ENCODE measurements at regions not wholly inside any gene's neighbourhood (a gene's known extent, or its start where the extent isn't known, plus 50 kb on each side); places are given as distances from the start of the nearest gene placed in this dataset.
"Not testable (repeated sequence)": the region's sequence is repeated elsewhere in the genome, so short reads cannot be mapped to it uniquely, and the experiment has no call there.

GRCh38 chr5:38681966-38682365 lies 125.5 kb upstream of the LIFR start:
- H3K4me3 ChIP-seq (replicated peaks; ENCODE audit: low read depth, low read length) = no peak overlapping the region
- TF ChIP-seq, protein P1, sequence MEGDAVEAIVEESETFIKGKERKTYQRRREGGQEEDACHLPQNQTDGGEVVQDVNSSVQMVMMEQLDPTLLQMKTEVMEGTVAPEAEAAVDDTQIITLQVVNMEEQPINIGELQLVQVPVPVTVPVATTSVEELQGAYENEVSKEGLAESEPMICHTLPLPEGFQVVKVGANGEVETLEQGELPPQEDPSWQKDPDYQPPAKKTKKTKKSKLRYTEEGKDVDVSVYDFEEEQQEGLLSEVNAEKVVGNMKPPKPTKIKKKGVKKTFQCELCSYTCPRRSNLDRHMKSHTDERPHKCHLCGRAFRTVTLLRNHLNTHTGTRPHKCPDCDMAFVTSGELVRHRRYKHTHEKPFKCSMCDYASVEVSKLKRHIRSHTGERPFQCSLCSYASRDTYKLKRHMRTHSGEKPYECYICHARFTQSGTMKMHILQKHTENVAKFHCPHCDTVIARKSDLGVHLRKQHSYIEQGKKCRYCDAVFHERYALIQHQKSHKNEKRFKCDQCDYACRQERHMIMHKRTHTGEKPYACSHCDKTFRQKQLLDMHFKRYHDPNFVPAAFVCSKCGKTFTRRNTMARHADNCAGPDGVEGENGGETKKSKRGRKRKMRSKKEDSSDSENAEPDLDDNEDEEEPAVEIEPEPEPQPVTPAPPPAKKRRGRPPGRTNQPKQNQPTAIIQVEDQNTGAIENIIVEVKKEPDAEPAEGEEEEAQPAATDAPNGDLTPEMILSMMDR (IDR thresholded peaks at IDR 0.05; ENCODE audit: low read depth, low read length, missing control alignments) = no peak
- DNase-seq (ENCODE audit: extremely low read depth, low read depth) = no peak

GRCh38 chr5:38686658-38687057 lies 130.2 kb upstream of the LIFR start:
- TF ChIP-seq, protein P1 (IDR thresholded peaks at IDR 0.05; ENCODE audit: low read depth, low read length, missing control alignments) = no peak
- H3K4me3 ChIP-seq (replicated peaks; ENCODE audit: low read depth, low read length) = no peak overlapping the region
- no peak for DNase-seq (ENCODE audit: extremely low read depth, low read depth)

DNA sequence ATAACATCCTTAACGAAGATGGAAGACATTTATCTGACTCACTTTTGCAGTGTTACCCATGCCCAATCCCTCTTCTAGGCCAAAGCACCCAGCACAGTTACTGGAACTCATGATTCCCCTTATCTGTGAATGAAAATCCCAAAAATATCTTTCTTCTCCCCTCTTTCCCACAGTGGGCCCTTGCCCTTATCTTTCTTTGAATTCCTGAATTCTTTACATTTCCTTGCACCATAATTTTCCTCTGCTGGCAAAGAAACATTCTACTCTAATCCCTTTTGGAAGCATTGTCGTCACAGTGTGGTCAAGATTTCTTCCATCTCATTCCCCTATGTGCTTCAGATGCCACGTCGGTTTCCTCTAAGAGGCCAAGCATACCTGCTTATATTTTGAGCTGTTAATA lies 135.9 kb upstream of the LIFR start:
- TF ChIP-seq, protein P1 (IDR thresholded peaks at IDR 0.05; ENCODE audit: low read depth, low read length, missing control alignments) = no peak
- no peak for DNase-seq (ENCODE audit: extremely low read depth, low read depth)
- H3K4me3 ChIP-seq (replicated peaks; ENCODE audit: low read depth, low read length) = no peak overlapping the region

DNA sequence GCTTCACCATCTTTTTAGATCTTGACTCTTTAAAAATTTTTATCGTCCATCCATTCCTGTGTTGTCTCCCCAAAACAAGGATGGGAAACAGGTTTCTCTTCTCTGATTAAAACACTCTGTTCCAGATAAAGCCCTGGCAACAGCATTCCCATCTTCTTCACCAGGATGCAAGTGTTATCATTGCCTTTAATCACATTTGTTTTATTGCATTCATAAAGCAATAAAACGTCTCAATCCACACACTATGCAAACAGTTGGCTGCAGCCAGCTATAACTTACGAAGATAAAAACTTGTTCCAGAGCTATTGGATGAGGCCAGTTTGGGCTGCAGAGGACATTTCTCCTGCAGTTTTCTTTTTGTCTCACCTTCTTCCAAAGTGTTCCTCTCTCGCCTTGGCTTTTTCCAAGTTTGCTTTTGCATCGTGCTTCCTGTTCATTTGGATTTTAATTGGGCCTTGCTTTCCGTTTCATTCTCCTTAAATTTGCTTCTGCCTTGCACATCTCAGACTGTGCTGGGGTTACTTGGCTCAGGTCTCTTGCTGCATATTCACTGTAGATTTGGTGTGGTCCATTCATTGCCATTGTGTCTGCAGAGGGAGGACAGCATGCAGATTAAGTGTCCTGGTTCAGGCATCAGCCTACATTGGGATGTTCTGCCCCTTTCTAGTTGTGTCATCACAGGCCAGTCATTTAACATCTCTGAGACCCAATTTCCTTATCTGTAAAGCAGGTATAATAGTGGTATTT lies 136.5 kb upstream of the LIFR start:
- H3K4me3 ChIP-seq (replicated peaks; ENCODE audit: low read depth, low read length) = no peak overlapping the region
- no peak for DNase-seq (ENCODE audit: extremely low read depth, low read depth)
- TF ChIP-seq, protein P1 (IDR thresholded peaks at IDR 0.05; ENCODE audit: low read depth, low read length, missing control alignments) = no peak

DNA sequence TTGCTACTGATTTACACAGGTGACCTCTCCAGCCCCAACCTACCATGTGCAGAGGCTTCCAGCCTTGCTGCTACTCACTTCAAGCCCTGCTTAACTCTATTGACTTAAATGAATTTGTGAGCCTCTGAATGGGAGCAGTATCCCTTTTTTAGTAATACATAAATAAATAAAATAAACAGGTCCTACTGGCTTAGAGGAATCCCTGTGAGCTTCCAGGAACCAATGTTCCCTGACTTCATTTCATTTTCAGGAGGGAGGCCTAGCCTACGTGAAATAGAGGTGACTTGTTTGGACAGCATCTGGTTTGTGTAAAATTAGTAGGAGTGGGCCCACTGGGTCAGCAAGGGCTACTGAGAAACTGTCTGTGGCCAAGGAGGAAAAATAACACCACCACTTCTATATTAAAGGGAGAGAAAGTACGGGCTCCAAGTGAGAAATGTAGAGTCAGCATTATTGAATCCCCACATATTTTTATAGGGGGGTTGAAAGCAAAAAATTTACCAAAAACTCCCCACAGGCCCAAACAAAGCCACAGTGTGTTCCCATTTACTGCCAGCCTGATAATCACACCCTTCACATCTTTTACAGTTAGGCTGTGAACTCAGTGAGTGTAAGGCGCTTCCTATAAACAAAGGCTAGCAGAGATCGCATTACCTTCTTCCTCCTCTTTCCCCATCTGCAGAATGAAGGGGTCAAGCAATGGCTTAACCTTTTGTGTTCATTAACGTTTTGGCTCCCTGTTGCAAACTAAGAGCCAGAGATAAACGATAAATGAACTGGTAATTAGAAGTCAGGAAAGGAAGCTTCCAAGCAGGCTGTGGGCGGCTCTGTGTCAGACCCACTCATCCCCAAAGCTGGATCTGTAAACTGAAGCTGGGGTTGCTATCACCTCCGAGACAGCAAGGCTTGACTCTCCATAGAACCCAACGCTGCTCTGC lies 138.8 kb upstream of the LIFR start:
- TF ChIP-seq, protein P1 (IDR thresholded peaks at IDR 0.05; ENCODE audit: low read depth, low read length, missing control alignments) = no peak

GRCh38 chr5:38697013-38697412 lies 140.6 kb upstream of the LIFR start:
- DNase-seq (ENCODE audit: extremely low read depth, low read depth) = no peak
- H3K4me3 ChIP-seq (replicated peaks; ENCODE audit: low read depth, low read length) = no peak overlapping the region
- TF ChIP-seq, protein P1 (IDR thresholded peaks at IDR 0.05; ENCODE audit: low read depth, low read length, missing control alignments) = no peak

More for the DNA sequence above, 138.8 kb upstream of the LIFR start:
- no peak overlapping the region for H3K4me3 ChIP-seq (replicated peaks; ENCODE audit: low read depth, low read length)
- DNase-seq (ENCODE audit: extremely low read depth, low read depth) = no peak

DNA sequence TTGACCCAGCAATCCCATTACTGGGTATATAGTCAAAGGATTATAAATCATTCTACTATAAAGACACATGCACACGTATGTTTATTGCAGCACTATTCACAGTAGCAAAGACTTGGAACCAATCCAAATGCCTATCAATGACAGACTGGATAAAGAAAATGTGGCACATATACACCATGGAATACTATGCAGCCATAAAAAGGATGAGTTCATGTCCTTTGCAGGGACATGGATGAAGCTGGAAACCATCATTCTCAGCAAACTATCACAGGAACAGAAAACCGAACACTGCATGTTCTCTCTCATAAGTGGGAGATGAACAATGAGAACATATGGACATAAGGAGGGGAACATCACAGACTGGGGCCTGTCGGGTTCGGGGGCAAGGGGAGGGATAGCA lies 140.3 kb upstream of the OSMR start:
- DNase-seq (ENCODE audit: extremely low read depth, low read depth); H3K4me3 ChIP-seq (replicated peaks; ENCODE audit: low read depth, low read length): not testable (repeated sequence)
